CD8-positive, alpha-beta memory T cell (primary cell): ENCODE measurements at regions not wholly inside any gene's neighbourhood (a gene's known extent, or its start where the extent isn't known, plus 50 kb on each side); places are given as distances from the start of the nearest gene placed in this dataset.

ENCODE experiments used
- CTCF ChIA-PET: fragments of 350-600 bp; sonication (Branson Sonifier 250); formaldehyde crosslinking; loops from one replicate; lab custom pipeline; 2021; ENCODE audit warnings: antibody characterized with exemption; lab: Charles Lee
- POLR2A ChIA-PET: fragments of 350-600 bp; sonication (Branson Sonifier 250); formaldehyde crosslinking; loops from one replicate; lab custom pipeline; 2021; ENCODE audit warnings: antibody characterized with exemption; lab: Charles Lee
- DNase-seq, 5 donors: peaks; one replicate each; pipeline versions ENCODE4 v3.0.0 to v3.0.0-alpha.2; 2020 to 2022; ENCODE audit warnings: mixed read lengths in 1 of 5
- H3K27ac ChIP-seq: one replicate; pipeline ENCODE4 v1.7.0; 2013; ENCODE audit warnings: low read depth, mild to moderate bottlenecking, low read length, moderate library complexity
- H3K27me3 ChIP-seq: 2 replicates; pipeline ENCODE4 v1.7.0; 2013; ENCODE audit warnings: low read length, mild to moderate bottlenecking; ENCODE audit not compliant: insufficient read depth, poor library complexity, severe bottlenecking
- H3K36me3 ChIP-seq: 2 replicates; pipeline ENCODE4 v1.7.0; 2013; ENCODE audit warnings: mild to moderate bottlenecking, low read length, moderate library complexity; ENCODE audit not compliant: insufficient read depth
- H3K4me1 ChIP-seq: 2 replicates; pipeline ENCODE4 v1.7.0; 2013; ENCODE audit warnings: mild to moderate bottlenecking, low read length, moderate library complexity; ENCODE audit not compliant: insufficient read depth
- H3K4me3 ChIP-seq: 2 replicates; pipeline ENCODE4 v1.7.0; 2013; ENCODE audit warnings: mild to moderate bottlenecking, low read length
- H3K9me3 ChIP-seq: 2 replicates; pipeline ENCODE4 v1.7.0; 2013; ENCODE audit warnings: mild to moderate bottlenecking, low read length
- H3K27ac Mint-ChIP-seq, 8 donors: one replicate each; pipeline ENCODE4 v1.8.0; 2020 to 2021; ENCODE audit warnings: mixed read lengths in 8 of 8, mild to moderate bottlenecking in 6 of 8, inconsistent platforms in 3 of 8, moderate library complexity in 3 of 8
- H3K27me3 Mint-ChIP-seq, 2 donors: one replicate each; pipeline ENCODE4 v1.8.0; 2020 to 2021; ENCODE audit warnings: mixed read lengths in 2 of 2, mild to moderate bottlenecking in 1 of 2, moderate library complexity in 1 of 2
- H3K36me3 Mint-ChIP-seq, 3 donors: one replicate each; pipeline ENCODE4 v1.8.0; 2020 to 2021; ENCODE audit warnings: mixed read lengths in 3 of 3, inconsistent platforms in 1 of 3, mild to moderate bottlenecking in 1 of 3
- H3K4me1 Mint-ChIP-seq, 3 donors: one replicate each; pipeline ENCODE4 v1.8.0; 2020 to 2021; ENCODE audit warnings: mixed read lengths in 3 of 3, inconsistent platforms in 1 of 3, mild to moderate bottlenecking in 1 of 3
- H3K4me3 Mint-ChIP-seq, 7 donors: one replicate each; pipeline ENCODE4 v1.8.0; 2020 to 2021; ENCODE audit warnings: mixed read lengths in 7 of 7, mild to moderate bottlenecking in 6 of 7, moderate library complexity in 4 of 7, inconsistent platforms in 2 of 7
- H3K9me3 Mint-ChIP-seq, 5 donors: one replicate each; pipeline ENCODE4 v1.8.0; 2020 to 2022; ENCODE audit warnings: mixed read lengths in 5 of 5, mild to moderate bottlenecking in 3 of 5, moderate library complexity in 2 of 5, inconsistent platforms in 1 of 5

- CTCF ChIA-PET, result no interaction called here
- POLR2A ChIA-PET, result no interaction called here
- Histone ChIP-seq H3K36me3 (no peaks in the 10 kb centered on the region), H3K27ac (no peak overlapping the region), H3K9me3 (no peaks in the 10 kb centered on the region), H3K4me3 (no peak overlapping the region), H3K27me3 (no peaks in the 10 kb centered on the region), H3K4me1 (no peaks in the 10 kb centered on the region)
- Mint-ChIP-seq H3K27ac (no peak overlapping the region), H3K4me1 (peaks cover 0 to 1% (median 0%) of the 10 kb centered on the region in 3 donors), H3K4me3 (no peak overlapping the region), H3K27me3 (peaks cover 13 to 31% of the 10 kb centered on the region in 2 donors), H3K9me3 (peaks cover 0 to 4% (median 0%) of the 10 kb centered on the region in 5 donors), H3K36me3 (no peaks in the 10 kb centered on the region)
- DNase-seq, result no peak
Observed at GRCh38 chr6:168951217-168951616, 302.4 kb downstream of the THBS2 start.

- peaks cover 0 to 5% (median 0%) of the 10 kb centered on the region in 3 donors for H3K4me1 Mint-ChIP-seq
- Histone ChIP-seq H3K9me3 (no peaks in the 10 kb centered on the region), H3K36me3 (no peaks in the 10 kb centered on the region), H3K4me3 (no peak overlapping the region), H3K27ac (no peak overlapping the region), H3K4me1 (no peaks in the 10 kb centered on the region), H3K27me3 (no peaks in the 10 kb centered on the region)
- no peak overlapping the region for H3K27ac Mint-ChIP-seq
- H3K9me3 Mint-ChIP-seq, result peaks cover 0 to 4% (median 0%) of the 10 kb centered on the region in 5 donors
- no peaks in the 10 kb centered on the region for H3K36me3 Mint-ChIP-seq
- H3K4me3 Mint-ChIP-seq, result no peak overlapping the region
- POLR2A ChIA-PET, result no interaction called here
- CTCF ChIA-PET, result no interaction called here
- H3K27me3 Mint-ChIP-seq, result peaks cover 11 to 29% of the 10 kb centered on the region in 2 donors
- DNase-seq, result no peak
Observed at GRCh38 chr6:168950858-168951214, 302.8 kb downstream of the THBS2 start.

GRCh38 chr6:168949981-168950857 is 303.4 kb downstream of the THBS2 start:
- no peaks in the 10 kb centered on the region for H3K36me3 ChIP-seq
- ChIA-PET CTCF (no interaction called here), POLR2A (no interaction called here)
- Mint-ChIP-seq H3K27me3 (peaks cover 9 to 26% of the 10 kb centered on the region in 2 donors), H3K9me3 (peaks cover 0 to 4% (median 0%) of the 10 kb centered on the region in 5 donors), H3K36me3 (no peaks in the 10 kb centered on the region), H3K27ac (no peak overlapping the region), H3K4me1 (peaks cover 0 to 5% (median 0%) of the 10 kb centered on the region in 3 donors), H3K4me3 (no peak overlapping the region)
- DNase-seq, result no peak
- H3K27ac ChIP-seq, result no peak overlapping the region
- no peaks in the 10 kb centered on the region for H3K4me1 ChIP-seq
- H3K27me3 ChIP-seq, result no peaks in the 10 kb centered on the region
- no peaks in the 10 kb centered on the region for H3K9me3 ChIP-seq
- no peak overlapping the region for H3K4me3 ChIP-seq

GRCh38 chr6:168948990-168949531 is 304.6 kb downstream of the THBS2 start:
- H3K9me3 Mint-ChIP-seq, result peaks cover 0 to 4% (median 0%) of the 10 kb centered on the region in 5 donors
- no peak overlapping the region for H3K4me3 Mint-ChIP-seq
- H3K4me3 ChIP-seq, result no peak overlapping the region
- ChIA-PET POLR2A (no interaction called here), CTCF (no interaction called here)
- H3K36me3 ChIP-seq, result no peaks in the 10 kb centered on the region
- no peak overlapping the region for H3K27ac ChIP-seq
- H3K27ac Mint-ChIP-seq, result no peak overlapping the region
- no peaks in the 10 kb centered on the region for H3K27me3 ChIP-seq
- H3K36me3 Mint-ChIP-seq, result no peaks in the 10 kb centered on the region
- peaks cover 0 to 5% (median 0%) of the 10 kb centered on the region in 3 donors for H3K4me1 Mint-ChIP-seq
- no peaks in the 10 kb centered on the region for H3K4me1 ChIP-seq
- DNase-seq, result no peak
- H3K9me3 ChIP-seq, result no peaks in the 10 kb centered on the region
- H3K27me3 Mint-ChIP-seq, result peaks cover 9 to 20% of the 10 kb centered on the region in 2 donors

GRCh38 chr6:168948002-168948401 is 305.6 kb downstream of the THBS2 start:
- no peak overlapping the region for H3K27ac Mint-ChIP-seq
- ChIA-PET POLR2A (no interaction called here), CTCF (no interaction called here)
- Histone ChIP-seq H3K27me3 (no peaks in the 10 kb centered on the region), H3K9me3 (no peaks in the 10 kb centered on the region), H3K4me3 (no peak overlapping the region), H3K4me1 (no peaks in the 10 kb centered on the region), H3K27ac (no peak overlapping the region), H3K36me3 (no peaks in the 10 kb centered on the region)
- no peak overlapping the region for H3K4me3 Mint-ChIP-seq
- H3K4me1 Mint-ChIP-seq, result peaks cover 0 to 5% (median 0%) of the 10 kb centered on the region in 3 donors
- H3K9me3 Mint-ChIP-seq, result peaks cover 0 to 4% (median 0%) of the 10 kb centered on the region in 5 donors
- H3K27me3 Mint-ChIP-seq, result peaks cover 6 to 16% of the 10 kb centered on the region in 2 donors
- H3K36me3 Mint-ChIP-seq, result no peaks in the 10 kb centered on the region
- no peak for DNase-seq

- Histone ChIP-seq H3K27ac (no peak overlapping the region), H3K4me3 (no peak overlapping the region), H3K36me3 (no peaks in the 10 kb centered on the region), H3K4me1 (no peaks in the 10 kb centered on the region), H3K27me3 (no peaks in the 10 kb centered on the region), H3K9me3 (no peaks in the 10 kb centered on the region)
- Mint-ChIP-seq H3K27ac (peak overlapping the region in 1 of 8 donors; percentile 6), H3K36me3 (no peaks in the 10 kb centered on the region), H3K4me1 (peaks cover 0 to 5% (median 0%) of the 10 kb centered on the region in 3 donors), H3K27me3 (peaks cover 15 to 22% of the 10 kb centered on the region in 2 donors), H3K4me3 (no peak overlapping the region), H3K9me3 (peaks cover 0 to 4% (median 0%) of the 10 kb centered on the region in 5 donors)
- DNase-seq, result no peak
- CTCF ChIA-PET, result no interaction called here
- POLR2A ChIA-PET, result no interaction called here
Observed at GRCh38 chr6:168943231-168943905, 310.3 kb downstream of the THBS2 start.

- Mint-ChIP-seq H3K27me3 (peaks cover 12 to 26% of the 10 kb centered on the region in 2 donors), H3K4me1 (peaks cover 0 to 5% (median 0%) of the 10 kb centered on the region in 3 donors), H3K4me3 (no peak overlapping the region), H3K27ac (no peak overlapping the region), H3K9me3 (peaks cover 0 to 4% (median 0%) of the 10 kb centered on the region in 5 donors), H3K36me3 (no peaks in the 10 kb centered on the region)
- POLR2A ChIA-PET, result no interaction called here
- Histone ChIP-seq H3K4me3 (no peak overlapping the region), H3K9me3 (no peaks in the 10 kb centered on the region), H3K36me3 (no peaks in the 10 kb centered on the region), H3K27ac (no peak overlapping the region), H3K27me3 (no peaks in the 10 kb centered on the region), H3K4me1 (no peaks in the 10 kb centered on the region)
- DNase-seq, result no peak
- CTCF ChIA-PET, result no interaction called here
Observed at GRCh38 chr6:168942646-168943045, 311.0 kb downstream of the THBS2 start.

GRCh38 chr6:168941036-168941435 is 312.6 kb downstream of the THBS2 start:
- Mint-ChIP-seq H3K9me3 (no peaks in the 10 kb centered on the region), H3K27me3 (peaks cover 10 to 37% of the 10 kb centered on the region in 2 donors), H3K27ac (peak overlapping the region in 1 of 8 donors; percentile 19), H3K4me1 (peaks cover 0 to 2% (median 0%) of the 10 kb centered on the region in 3 donors), H3K4me3 (no peak overlapping the region), H3K36me3 (no peaks in the 10 kb centered on the region)
- ChIA-PET POLR2A (no interaction called here), CTCF (no interaction called here)
- Histone ChIP-seq H3K27me3 (no peaks in the 10 kb centered on the region), H3K4me1 (no peaks in the 10 kb centered on the region), H3K4me3 (no peak overlapping the region), H3K9me3 (no peaks in the 10 kb centered on the region), H3K36me3 (no peaks in the 10 kb centered on the region), H3K27ac (no peak overlapping the region)
- no peak for DNase-seq
